SK-N-SH treated with all-trans-retinoic acid at 6 μM for 48 hours (cell line): ENCODE measurements at regions not wholly inside any gene's neighbourhood (a gene's known extent, or its start where the extent isn't known, plus 50 kb on each side); places are given as distances from the start of the nearest gene placed in this dataset.

Experiments used
- ATAC-seq: fragments of 200-7000 bp; cut with Tn5 transposase; 3 replicates; pipeline ENCODE4 v1.9.1; 2020; ENCODE audit warnings: mild to moderate bottlenecking, moderate library complexity
- BACH2 ChIP-seq: fragments of 250-450 bp; sonication (Bioruptor Pico); IDR thresholded peaks from 2 replicates; pipeline ENCODE4 v1.9.0; 2021; ENCODE audit warnings: mild to moderate bottlenecking, borderline replicate concordance
- CSDC2 ChIP-seq: fragments of 250-450 bp; sonication (Bioruptor Pico); IDR thresholded peaks from 2 replicates; pipeline ENCODE4 v1.5.0; 2020; ENCODE audit warnings: mild to moderate bottlenecking, moderate library complexity
- CSRNP3 ChIP-seq: fragments of 250-450 bp; sonication (Bioruptor Pico); IDR thresholded peaks from 2 replicates; pipeline ENCODE4 v1.5.1; 2021; ENCODE audit warnings: mild to moderate bottlenecking, moderate library complexity
- ESRRG ChIP-seq: fragments of 250-450 bp; sonication (Bioruptor Pico); IDR thresholded peaks from 2 replicates; pipeline ENCODE4 v1.6.1; 2021; ENCODE audit warnings: mild to moderate bottlenecking
- GLIS3 ChIP-seq: fragments of 250-450 bp; sonication (Bioruptor Pico); IDR thresholded peaks from 2 replicates; pipeline ENCODE4 v1.5.0; 2020; ENCODE audit warnings: mild to moderate bottlenecking, moderate library complexity
- ISL1 ChIP-seq: fragments of 250-450 bp; sonication (Bioruptor Pico); IDR thresholded peaks from 2 replicates; pipeline ENCODE4 v2.1.2; 2022; ENCODE audit warnings: mild to moderate bottlenecking, moderate library complexity
- OSR1 ChIP-seq: fragments of 250-450 bp; sonication (Bioruptor Pico); IDR thresholded peaks from 2 replicates; pipeline ENCODE4 v1.8.0; 2022; ENCODE audit warnings: moderate library complexity, mild to moderate bottlenecking, inconsistent platforms
- PATZ1 ChIP-seq: fragments of 250-450 bp; sonication (Bioruptor Pico); IDR thresholded peaks from 2 replicates; pipeline ENCODE4 v1.8.0; 2020; ENCODE audit warnings: mild to moderate bottlenecking, moderate library complexity, borderline replicate concordance
- POU6F1 ChIP-seq: fragments of 250-450 bp; sonication (Bioruptor Pico); IDR thresholded peaks from 2 replicates; pipeline ENCODE4 v1.8.0; 2021; ENCODE audit warnings: low read depth, mild to moderate bottlenecking, moderate library complexity, borderline replicate concordance
- PPARA ChIP-seq: fragments of 250-450 bp; sonication (Bioruptor Pico); IDR thresholded peaks from 2 replicates; pipeline ENCODE4 v1.5.0; 2020; ENCODE audit warnings: mild to moderate bottlenecking, borderline replicate concordance
- RARB ChIP-seq: fragments of 250-450 bp; sonication (Bioruptor Pico); IDR thresholded peaks from 2 replicates; pipeline ENCODE4 v1.8.0; 2021; ENCODE audit warnings: mild to moderate bottlenecking, moderate library complexity
- TCF4 ChIP-seq: fragments of 250-450 bp; sonication (Bioruptor Pico); IDR thresholded peaks from 2 replicates; pipeline ENCODE4 v1.8.0; 2021; ENCODE audit warnings: mild to moderate bottlenecking, moderate library complexity, borderline replicate concordance
- TOX ChIP-seq: fragments of 250-450 bp; sonication (Bioruptor Pico); IDR thresholded peaks from 2 replicates; pipeline ENCODE4 v1.8.0; 2021; ENCODE audit warnings: mild to moderate bottlenecking, moderate library complexity, borderline replicate concordance
- TSHZ2 ChIP-seq: fragments of 250-450 bp; sonication (Bioruptor Pico); IDR thresholded peaks from 2 replicates; pipeline ENCODE4 v1.5.0; 2020; ENCODE audit warnings: mild to moderate bottlenecking, moderate library complexity
- ZNF565 ChIP-seq: fragments of 450-650 bp; formaldehyde crosslinking; conservative IDR thresholded peaks from 2 replicates; pipeline ENCODE4 v1.5.0; 2020; ENCODE audit warnings: low read depth, mild to moderate bottlenecking, moderate library complexity
- ZNF70 ChIP-seq: fragments of 450-650 bp; formaldehyde crosslinking; IDR thresholded peaks from 2 replicates; pipeline ENCODE4 v1.5.0; 2020; ENCODE audit warnings: mild to moderate bottlenecking, moderate library complexity
- ZNF8 ChIP-seq: fragments of 450-650 bp; formaldehyde crosslinking; IDR thresholded peaks from 2 replicates; pipeline ENCODE4 v1.5.0; 2020; ENCODE audit warnings: mild to moderate bottlenecking, moderate library complexity

- TF ChIP-seq TSHZ2 (CRISPR knock-in tag) (no peak), TCF4 (CRISPR knock-in tag) (no peak)
Measured at GRCh38 chr1:82246050-82246449, 445.3 kb downstream of the ADGRL2 start (continued).

GRCh38 chr1:82245345-82246014 is 444.7 kb downstream of the ADGRL2 start:
- ATAC-seq: no peak
- TF ChIP-seq PPARA (no peak), TOX (no peak), ZNF8 (CRISPR knock-in tag) (no peak), ZNF565 (CRISPR knock-in tag) (no peak), ISL1 (CRISPR knock-in tag) (no peak), OSR1 (no peak), ZNF70 (CRISPR knock-in tag) (no peak), BACH2 (CRISPR knock-in tag) (no peak)

GRCh38 chr1:82240571-82240970 is 439.8 kb downstream of the ADGRL2 start:
- ATAC-seq: no peak
- TF ChIP-seq ISL1 (CRISPR knock-in tag) (no peak), ZNF70 (CRISPR knock-in tag) (no peak), RARB (CRISPR knock-in tag) (no peak), POU6F1 (no peak), GLIS3 (no peak), CSRNP3 (CRISPR knock-in tag) (no peak), CSDC2 (CRISPR knock-in tag) (no peak)

- ATAC-seq: no peak
- no peak for TF ChIP-seq PPARA
- TF ChIP-seq POU6F1: no peak
- TF ChIP-seq CSRNP3 (CRISPR knock-in tag): no peak
- no peak for TF ChIP-seq PATZ1 (CRISPR knock-in tag)
- no peak for TF ChIP-seq ESRRG (CRISPR knock-in tag)
- TF ChIP-seq, all 23 proteins: peak for 0
Measured at GRCh38 chr1:82230667-82231066, 429.9 kb downstream of the ADGRL2 start.
